Karpas-422 (cell line): ENCODE measurements at regions not wholly inside any gene's neighbourhood (a gene's known extent, or its start where the extent isn't known, plus 50 kb on each side); places are given as distances from the start of the nearest gene placed in this dataset.

ENCODE experiments used
- DNase-seq: peaks from one replicate; pipeline ENCODE4 v3.0.0-alpha.2; 2015
- H2AFZ ChIP-seq: fragments of 200-600 bp; sonication (generic); 2 replicates; pipeline ENCODE4 v1.6.1; 2014; ENCODE audit warnings: antibody characterized with exemption, low read length, mixed read lengths
- H3K27ac ChIP-seq: fragments of 200-600 bp; sonication (generic); 2 replicates; pipeline ENCODE4 v1.5.1; 2014; ENCODE audit warnings: mild to moderate bottlenecking, low read length, moderate library complexity
- H3K27me3 ChIP-seq: fragments of 200-600 bp; sonication (generic); 2 replicates; pipeline ENCODE4 v1.6.1; 2014; ENCODE audit warnings: low read length, mixed read lengths
- H3K36me3 ChIP-seq: fragments of 200-600 bp; sonication (generic); 2 replicates; pipeline ENCODE4 v1.6.1; 2014; ENCODE audit warnings: low read length, mixed read lengths; ENCODE audit not compliant: insufficient read depth
- H3K4me1 ChIP-seq: fragments of 200-600 bp; sonication (generic); 2 replicates; pipeline ENCODE4 v1.6.1; 2014; ENCODE audit warnings: mild to moderate bottlenecking, low read length, mixed read lengths
- H3K4me2 ChIP-seq: fragments of 200-600 bp; sonication (generic); 2 replicates; pipeline ENCODE4 v1.6.1; 2014; ENCODE audit warnings: low read length, low read depth, mild to moderate bottlenecking; ENCODE audit not compliant: poor library complexity, severe bottlenecking
- H3K4me3 ChIP-seq: fragments of 200-600 bp; sonication (generic); 2 replicates; pipeline ENCODE4 v1.5.1; 2014; ENCODE audit warnings: mild to moderate bottlenecking, antibody characterized with exemption, low read length, mixed read lengths
- H3K79me2 ChIP-seq: fragments of 200-600 bp; sonication (generic); 2 replicates; pipeline ENCODE4 v1.6.1; 2014; ENCODE audit warnings: mild to moderate bottlenecking, low read length, mixed read lengths
- H3K9ac ChIP-seq: fragments of 200-600 bp; sonication (generic); 2 replicates; pipeline ENCODE4 v1.6.0; 2014; ENCODE audit warnings: low read length
- H3K9me2 ChIP-seq: fragments of 200-600 bp; sonication (generic), shearing (Covaris generic); replicated peaks from 2 replicates; pipeline ENCODE4 v1.6.0; 2014; ENCODE audit warnings: mild to moderate bottlenecking, low read length, moderate library complexity; ENCODE audit not compliant: insufficient read depth
- H3K9me3 ChIP-seq: fragments of 300-700, 200-600 bp; sonication (generic); 2 replicates; pipeline ENCODE4 v1.6.1; 2014; ENCODE audit warnings: low read length, mixed read lengths
- H4K20me1 ChIP-seq: fragments of 200-600 bp; sonication (generic); 2 replicates; pipeline ENCODE4 v1.6.1; 2014; ENCODE audit warnings: mild to moderate bottlenecking, antibody characterized with exemption, low read length, low read depth; ENCODE audit not compliant: insufficient read depth

GRCh38 chr1:175802407-175803123, 59.2 kb upstream of the TNR start:
- Histone ChIP-seq H3K36me3 (no peaks in the 10 kb centered on the region), H3K9ac (no peak overlapping the region), H3K27ac (no peak overlapping the region), H2AFZ (no peak overlapping the region), H3K4me3 (no peak overlapping the region), H3K4me2 (no peak overlapping the region), H3K4me1 (peaks cover 12% of the 10 kb centered on the region), H3K9me3 (no peaks in the 10 kb centered on the region), H3K9me2 (no peaks in the 10 kb centered on the region), H3K27me3 (no peaks in the 10 kb centered on the region), H3K79me2 (no peaks in the 10 kb centered on the region), H4K20me1 (no peaks in the 10 kb centered on the region)
- DNase-seq = no peak

GRCh38 chr1:175801979-175802378, 58.6 kb upstream of the TNR start:
- Histone ChIP-seq H4K20me1 (no peaks in the 10 kb centered on the region), H3K4me2 (no peak overlapping the region), H2AFZ (no peak overlapping the region), H3K9me3 (no peaks in the 10 kb centered on the region), H3K27me3 (no peaks in the 10 kb centered on the region), H3K36me3 (no peaks in the 10 kb centered on the region), H3K4me1 (peaks cover 12% of the 10 kb centered on the region), H3K9me2 (no peaks in the 10 kb centered on the region), H3K79me2 (no peaks in the 10 kb centered on the region), H3K9ac (no peak overlapping the region), H3K4me3 (no peak overlapping the region), H3K27ac (no peak overlapping the region)
- DNase-seq = no peak

DNA sequence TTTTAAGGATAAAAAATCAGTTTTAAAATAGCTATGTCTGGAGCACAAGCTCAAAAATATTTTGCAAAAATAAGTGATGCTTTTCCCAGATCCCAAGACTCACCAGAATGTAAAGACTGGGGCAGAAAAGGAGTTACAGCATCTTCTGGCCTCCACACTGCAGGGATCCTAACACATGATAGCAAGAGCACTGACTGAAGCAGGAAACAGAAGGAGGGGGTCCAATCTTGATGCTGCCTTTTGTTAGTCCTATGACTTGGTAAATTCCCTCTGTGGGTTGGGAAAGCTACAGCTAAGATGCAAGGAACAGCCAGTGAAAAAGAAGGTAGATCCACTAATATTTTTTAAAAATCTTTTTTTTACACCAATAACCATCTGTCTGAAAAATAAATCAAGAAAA, 54.2 kb upstream of the TNR start:
- H3K4me1 ChIP-seq = no peaks in the 10 kb centered on the region
- H3K27me3 ChIP-seq = no peaks in the 10 kb centered on the region
- no peaks in the 10 kb centered on the region for H3K36me3 ChIP-seq
- H4K20me1 ChIP-seq = no peaks in the 10 kb centered on the region
- H3K4me2 ChIP-seq = no peak overlapping the region
- no peak for DNase-seq
- H3K27ac ChIP-seq = no peak overlapping the region
- no peak overlapping the region for H3K9ac ChIP-seq
- H3K79me2 ChIP-seq = no peaks in the 10 kb centered on the region
- no peak overlapping the region for H2AFZ ChIP-seq
- H3K9me2 ChIP-seq = no peaks in the 10 kb centered on the region
- H3K4me3 ChIP-seq = no peak overlapping the region
- no peaks in the 10 kb centered on the region for H3K9me3 ChIP-seq

DNA sequence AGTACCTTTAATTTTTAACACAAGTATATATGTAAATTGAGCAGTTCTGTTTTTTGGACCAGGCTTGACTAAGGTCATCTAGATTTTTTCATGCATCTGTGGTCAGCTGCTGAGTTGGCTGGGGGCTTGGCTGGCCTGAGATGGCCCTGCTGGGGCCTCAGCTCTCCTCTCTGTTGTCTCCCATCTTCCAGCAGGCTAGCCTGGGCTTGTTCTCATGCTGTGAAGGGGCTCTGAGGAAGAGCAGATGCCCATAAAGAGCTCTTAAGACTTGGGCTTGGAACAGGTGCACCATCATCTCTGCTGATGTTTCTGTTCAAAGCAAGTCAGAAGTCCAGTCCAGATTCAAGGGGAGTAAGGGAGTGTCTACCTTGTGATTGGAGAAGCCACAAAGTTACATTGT, 51.2 kb upstream of the TNR start:
- Histone ChIP-seq H3K27ac (no peak overlapping the region), H3K9me3 (no peaks in the 10 kb centered on the region), H3K9ac (no peak overlapping the region), H3K4me1 (no peaks in the 10 kb centered on the region), H3K27me3 (no peaks in the 10 kb centered on the region), H3K4me2 (no peak overlapping the region), H3K79me2 (no peaks in the 10 kb centered on the region), H3K36me3 (no peaks in the 10 kb centered on the region), H2AFZ (no peak overlapping the region), H3K9me2 (no peaks in the 10 kb centered on the region), H3K4me3 (no peak overlapping the region), H4K20me1 (no peaks in the 10 kb centered on the region)
- no peak for DNase-seq

DNA sequence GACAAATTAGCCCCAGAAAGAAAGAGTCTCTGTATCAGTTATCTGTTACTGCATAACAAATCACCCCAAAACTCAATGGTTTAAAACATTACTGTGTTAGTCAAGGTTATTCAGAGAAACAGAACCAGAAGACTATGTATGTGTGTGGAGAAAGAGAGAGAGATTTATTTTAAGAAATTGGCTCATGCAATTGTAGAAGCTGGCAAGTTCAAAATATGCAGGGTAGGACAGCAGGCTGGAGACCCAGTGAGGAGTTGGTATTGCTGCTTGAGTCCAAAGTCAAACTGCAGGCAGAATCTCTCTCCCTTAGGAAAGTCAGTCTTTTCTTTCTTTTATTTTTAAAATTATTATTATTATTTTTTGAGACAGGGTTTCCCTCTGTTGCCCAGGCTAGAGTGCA, 50.2 kb upstream of the TNR start:
- no peaks in the 10 kb centered on the region for H4K20me1 ChIP-seq
- H3K27ac ChIP-seq = no peak overlapping the region
- H3K4me2 ChIP-seq = no peak overlapping the region
- no peaks in the 10 kb centered on the region for H3K79me2 ChIP-seq
- H3K9me3 ChIP-seq = no peaks in the 10 kb centered on the region
- H3K4me1 ChIP-seq = no peaks in the 10 kb centered on the region
- H3K36me3 ChIP-seq = no peaks in the 10 kb centered on the region
- no peaks in the 10 kb centered on the region for H3K9me2 ChIP-seq
- no peaks in the 10 kb centered on the region for H3K27me3 ChIP-seq
- no peak overlapping the region for H3K4me3 ChIP-seq
- H3K9ac ChIP-seq = no peak overlapping the region
- DNase-seq = no peak
- H2AFZ ChIP-seq = no peak overlapping the region
